H9 (cell line): ENCODE measurements at regions not wholly inside any gene's neighbourhood (a gene's known extent, or its start where the extent isn't known, plus 50 kb on each side); places are given as distances from the start of the nearest gene placed in this dataset.

ENCODE experiments used
- DNase-seq: peaks from one replicate; pipeline ENCODE4 v3.0.0-alpha.2; 2017
- H2AFZ ChIP-seq: one replicate; pipeline ENCODE4 v1.6.1; 2013; ENCODE audit warnings: mild to moderate bottlenecking, low read length, control low read depth, moderate library complexity
- H2AK5ac ChIP-seq: 2 replicates; pipeline ENCODE4 v1.6.1; 2013; ENCODE audit warnings: low read length, control low read depth, mixed read lengths; ENCODE audit not compliant: insufficient read length
- H2BK120ac ChIP-seq: one replicate; pipeline ENCODE4 v1.6.1; 2013; ENCODE audit warnings: low read depth, mild to moderate bottlenecking, low read length, control low read depth, inconsistent platforms; ENCODE audit not compliant: poor library complexity, severe bottlenecking
- H2BK12ac ChIP-seq: 2 replicates; pipeline ENCODE4 v1.6.1; 2013; ENCODE audit warnings: low read length, control low read depth, mixed read lengths, low read depth; ENCODE audit not compliant: insufficient read length
- H2BK15ac ChIP-seq: 2 replicates; pipeline ENCODE4 v1.6.1; 2013; ENCODE audit warnings: low read depth, low read length, control low read depth
- H2BK20ac ChIP-seq: one replicate; pipeline ENCODE4 v1.6.1; 2013; ENCODE audit warnings: low read depth, mild to moderate bottlenecking, low read length, control low read depth, inconsistent platforms; ENCODE audit not compliant: poor library complexity, severe bottlenecking
- H2BK5ac ChIP-seq: 2 replicates; pipeline ENCODE4 v1.6.1; 2013; ENCODE audit warnings: low read length, control low read depth, mixed read lengths; ENCODE audit not compliant: insufficient read length
- H3K14ac ChIP-seq: 2 replicates; pipeline ENCODE4 v1.6.1; 2013; ENCODE audit warnings: low read length, control low read depth; ENCODE audit not compliant: insufficient read depth
- H3K18ac ChIP-seq: 2 replicates; pipeline ENCODE4 v1.6.1; 2013; ENCODE audit warnings: low read depth, mild to moderate bottlenecking, mixed read lengths, low read length, control low read depth; ENCODE audit not compliant: insufficient read length
- H3K23ac ChIP-seq: 2 replicates; pipeline ENCODE4 v1.6.1; 2013; ENCODE audit warnings: low read length, control low read depth, mixed read lengths, low read depth; ENCODE audit not compliant: insufficient read length
- H3K23me2 ChIP-seq: 2 replicates; pipeline ENCODE4 v1.6.1; 2013; ENCODE audit warnings: low read depth, mild to moderate bottlenecking, mixed read lengths, low read length, control low read depth; ENCODE audit not compliant: insufficient read length, poor library complexity, severe bottlenecking
- H3K27ac ChIP-seq: 2 replicates; pipeline ENCODE4 v1.5.1; 2013; ENCODE audit warnings: low read length, control low read depth, mixed read lengths, low read depth; ENCODE audit not compliant: insufficient read length
- H3K27me3 ChIP-seq: 2 replicates; pipeline ENCODE4 v1.6.1; 2013; ENCODE audit warnings: low read length, control low read depth, inconsistent platforms; ENCODE audit not compliant: insufficient read depth
- H3K4ac ChIP-seq: 2 replicates; pipeline ENCODE4 v1.6.1; 2013; ENCODE audit warnings: low read depth, mild to moderate bottlenecking, control low read depth, inconsistent platforms, low read length, moderate library complexity
- H3K4me1 ChIP-seq: 2 replicates; pipeline ENCODE4 v1.6.1; 2013; ENCODE audit warnings: low read length, control low read depth, inconsistent platforms; ENCODE audit not compliant: insufficient read depth
- H3K4me2 ChIP-seq: 2 replicates; pipeline ENCODE4 v1.6.1; 2013; ENCODE audit warnings: low read length, control low read depth, mixed read lengths; ENCODE audit not compliant: insufficient read length, insufficient read depth
- H3K56ac ChIP-seq: 2 replicates; pipeline ENCODE4 v1.6.1; 2013; ENCODE audit warnings: low read depth, mild to moderate bottlenecking, mixed read lengths, low read length, control low read depth; ENCODE audit not compliant: insufficient read length
- H3K79me1 ChIP-seq: 2 replicates; pipeline ENCODE4 v1.6.1; 2013; ENCODE audit warnings: low read depth, mild to moderate bottlenecking, moderate library complexity, low read length, control low read depth, inconsistent platforms; ENCODE audit not compliant: insufficient read depth, poor library complexity, severe bottlenecking
- H3K79me2 ChIP-seq: 2 replicates; pipeline ENCODE4 v1.6.1; 2013; ENCODE audit warnings: low read length, control low read depth, inconsistent platforms; ENCODE audit not compliant: insufficient read depth
- H3K9ac ChIP-seq: 2 replicates; pipeline ENCODE4 v1.6.1; 2013; ENCODE audit warnings: low read length, control low read depth, mixed read lengths; ENCODE audit not compliant: insufficient read length; ENCODE audit errors: extremely low read depth
- H3K9me3 ChIP-seq: one replicate; pipeline ENCODE4 v1.6.1; 2013; ENCODE audit warnings: low read depth, low read length, inconsistent platforms; ENCODE audit not compliant: control insufficient read depth
- H3T11ph ChIP-seq: one replicate; pipeline ENCODE4 v1.6.1; 2013; ENCODE audit warnings: mild to moderate bottlenecking, low read length, control low read depth, inconsistent platforms
- H4K20me1 ChIP-seq: one replicate; pipeline ENCODE4 v1.6.1; 2013; ENCODE audit not compliant: control insufficient read depth, insufficient read length, insufficient read depth
- H4K5ac ChIP-seq: 2 replicates; pipeline ENCODE4 v1.6.1; 2013; ENCODE audit warnings: low read depth, mild to moderate bottlenecking, mixed read lengths, low read length, control low read depth; ENCODE audit not compliant: insufficient read length
- H4K8ac ChIP-seq: replicated peaks from 2 replicates; pipeline ENCODE4 v1.6.1; 2013; ENCODE audit warnings: low read length, control low read depth, mixed read lengths, low read depth; ENCODE audit not compliant: insufficient read length
- H4K91ac ChIP-seq: 2 replicates; pipeline ENCODE4 v1.6.1; 2013; ENCODE audit warnings: low read depth, mild to moderate bottlenecking, moderate library complexity, mixed read lengths, low read length, control low read depth; ENCODE audit not compliant: insufficient read length
- H3K27ac Mint-ChIP-seq, 3 experiments: 2 replicates in 2 of 3; 3 replicates in 1 of 3; pipeline ENCODE4 v1.8.0; 2020 to 2021; ENCODE audit warnings: mixed read lengths in 3 of 3, mild to moderate bottlenecking in 1 of 3, moderate library complexity in 1 of 3
- H3K27me3 Mint-ChIP-seq: 2 replicates; pipeline ENCODE4 v1.8.0; 2021; ENCODE audit warnings: low read depth, mild to moderate bottlenecking, moderate library complexity, mixed read lengths
- H3K36me3 Mint-ChIP-seq, 3 experiments: 2 replicates in 2 of 3; 3 replicates in 1 of 3; pipeline ENCODE4 v1.8.0; 2020 to 2021; ENCODE audit warnings: low read depth in 3 of 3, mixed read lengths in 3 of 3; ENCODE audit not compliant: insufficient read depth in 1 of 3
- H3K4me1 Mint-ChIP-seq, 2 experiments: 2 replicates each; pipeline ENCODE4 v1.8.0; 2020; ENCODE audit warnings: mixed read lengths in 2 of 2
- H3K4me3 Mint-ChIP-seq, 2 experiments: 2 replicates in 1 of 2; 3 replicates in 1 of 2; pipeline ENCODE4 v1.8.0; 2020 to 2021; ENCODE audit warnings: mild to moderate bottlenecking in 2 of 2, mixed read lengths in 2 of 2, moderate library complexity in 1 of 2
- H3K9me3 Mint-ChIP-seq, 2 experiments: 2 replicates in 1 of 2; 3 replicates in 1 of 2; pipeline ENCODE4 v1.8.0; 2020; ENCODE audit warnings: mild to moderate bottlenecking in 2 of 2, mixed read lengths in 2 of 2, moderate library complexity in 1 of 2
- WGBS: extraction: QIAGEN DNeasy Blood & Tissue Kit; methylation state at CpG from one replicate; pipeline ENCODE4 v1.1.7; 2013; ENCODE audit warnings: missing lambda C conversion rate, low lambda C conversion rate, mixed read lengths; ENCODE audit not compliant: insufficient read length; ENCODE audit errors: extremely low coverage; 5-methylcytosine and 5-hydroxymethylcytosine counted together
- TF ChIP-seq, protein P1 (sequence below): fragments of 200-600 bp; sonication (generic); conservative IDR thresholded peaks from 3 replicates; pipeline ENCODE4 v1.8.0; 2021; ENCODE audit warnings: antibody characterized with exemption, mild to moderate bottlenecking

DNA sequence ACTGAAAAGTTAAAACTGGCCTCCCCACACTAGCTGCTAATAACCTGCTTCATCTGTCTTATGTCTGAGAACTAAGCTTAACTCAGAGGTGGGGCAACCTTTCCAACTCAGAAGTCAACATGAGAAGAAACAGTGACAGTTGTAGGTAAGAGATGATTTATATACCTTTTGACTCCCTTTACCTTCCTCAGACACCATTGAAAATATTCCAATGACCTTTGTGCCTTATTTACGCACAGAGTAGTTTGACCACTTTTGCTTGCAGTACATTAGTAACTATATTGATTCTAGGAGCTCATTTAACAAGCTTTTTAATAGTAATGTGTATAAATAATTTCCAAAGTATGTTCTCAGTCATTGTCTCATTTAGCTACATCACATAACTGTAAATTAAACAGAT, 77.6 kb downstream of the ALX1 start:
- Histone ChIP-seq H2BK20ac (no peak overlapping the region), H3T11ph (no peak overlapping the region), H4K5ac (no peak overlapping the region), H4K8ac (no peak overlapping the region), H3K23ac (no peak overlapping the region), H3K27me3 (no peaks in the 10 kb centered on the region), H2AK5ac (no peak overlapping the region), H3K18ac (no peak overlapping the region), H3K4me2 (no peak overlapping the region), H4K20me1 (no peaks in the 10 kb centered on the region), H2AFZ (no peak overlapping the region), H3K4ac (no peak overlapping the region), H3K56ac (no peak overlapping the region), H3K14ac (no peak overlapping the region), H3K4me1 (no peaks in the 10 kb centered on the region), H2BK120ac (no peak overlapping the region), H3K23me2 (no peaks in the 10 kb centered on the region), H2BK15ac (no peak overlapping the region), H2BK5ac (no peak overlapping the region), H2BK12ac (no peak overlapping the region), H3K9ac (no peak overlapping the region), H4K91ac (no peak overlapping the region), H3K9me3 (no peaks in the 10 kb centered on the region), H3K79me1 (no peaks in the 10 kb centered on the region), H3K79me2 (no peaks in the 10 kb centered on the region), H3K27ac (no peak overlapping the region)
- Mint-ChIP-seq H3K4me3 (no peak overlapping the region), H3K36me3 (no peaks in the 10 kb centered on the region), H3K27ac (no peak overlapping the region), H3K9me3 (peaks cover 0 to 3% of the 10 kb centered on the region in 2 experiments; a peak in 1 of 5 replicates), H3K27me3 (no peaks in the 10 kb centered on the region), H3K4me1 (peaks cover 9 to 13% of the 10 kb centered on the region in 2 experiments; a peak in 3 of 4 replicates)
- WGBS, result no CpG with 5 or more reads among the region's 1 CpG
- TF ChIP-seq, protein P1, sequence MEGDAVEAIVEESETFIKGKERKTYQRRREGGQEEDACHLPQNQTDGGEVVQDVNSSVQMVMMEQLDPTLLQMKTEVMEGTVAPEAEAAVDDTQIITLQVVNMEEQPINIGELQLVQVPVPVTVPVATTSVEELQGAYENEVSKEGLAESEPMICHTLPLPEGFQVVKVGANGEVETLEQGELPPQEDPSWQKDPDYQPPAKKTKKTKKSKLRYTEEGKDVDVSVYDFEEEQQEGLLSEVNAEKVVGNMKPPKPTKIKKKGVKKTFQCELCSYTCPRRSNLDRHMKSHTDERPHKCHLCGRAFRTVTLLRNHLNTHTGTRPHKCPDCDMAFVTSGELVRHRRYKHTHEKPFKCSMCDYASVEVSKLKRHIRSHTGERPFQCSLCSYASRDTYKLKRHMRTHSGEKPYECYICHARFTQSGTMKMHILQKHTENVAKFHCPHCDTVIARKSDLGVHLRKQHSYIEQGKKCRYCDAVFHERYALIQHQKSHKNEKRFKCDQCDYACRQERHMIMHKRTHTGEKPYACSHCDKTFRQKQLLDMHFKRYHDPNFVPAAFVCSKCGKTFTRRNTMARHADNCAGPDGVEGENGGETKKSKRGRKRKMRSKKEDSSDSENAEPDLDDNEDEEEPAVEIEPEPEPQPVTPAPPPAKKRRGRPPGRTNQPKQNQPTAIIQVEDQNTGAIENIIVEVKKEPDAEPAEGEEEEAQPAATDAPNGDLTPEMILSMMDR, result no peak
- DNase-seq, result no peak
